ENCODE measurements at regions not wholly inside any gene's neighbourhood (a gene's known extent, or its start where the extent isn't known, plus 50 kb on each side); places are given as distances from the start of the nearest gene placed in this dataset.

DNA sequence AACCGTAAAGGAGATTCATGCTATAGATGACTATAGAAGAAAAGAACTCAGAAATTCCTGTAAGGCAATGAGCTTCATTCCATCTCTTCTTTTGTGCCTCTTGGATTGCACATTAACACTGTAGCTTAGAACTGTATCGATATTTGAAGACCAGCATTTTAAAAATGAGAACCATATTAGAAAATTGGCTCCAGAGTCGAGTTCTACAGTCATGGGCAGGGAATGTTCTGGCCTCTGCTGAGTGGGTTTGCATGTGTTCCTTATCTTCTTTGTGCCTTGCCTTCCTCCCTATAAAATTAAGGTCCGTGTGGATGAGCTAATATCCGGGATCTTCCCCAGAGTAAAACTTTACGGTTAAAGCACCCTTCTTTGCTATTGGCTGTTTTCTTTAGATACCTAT is 77.4 kb upstream of the PLCL2 start:
- DNase-seq (ENCODE audit: low read depth in 4 of 4, low spot score in 1 of 4) = no peak

DNA sequence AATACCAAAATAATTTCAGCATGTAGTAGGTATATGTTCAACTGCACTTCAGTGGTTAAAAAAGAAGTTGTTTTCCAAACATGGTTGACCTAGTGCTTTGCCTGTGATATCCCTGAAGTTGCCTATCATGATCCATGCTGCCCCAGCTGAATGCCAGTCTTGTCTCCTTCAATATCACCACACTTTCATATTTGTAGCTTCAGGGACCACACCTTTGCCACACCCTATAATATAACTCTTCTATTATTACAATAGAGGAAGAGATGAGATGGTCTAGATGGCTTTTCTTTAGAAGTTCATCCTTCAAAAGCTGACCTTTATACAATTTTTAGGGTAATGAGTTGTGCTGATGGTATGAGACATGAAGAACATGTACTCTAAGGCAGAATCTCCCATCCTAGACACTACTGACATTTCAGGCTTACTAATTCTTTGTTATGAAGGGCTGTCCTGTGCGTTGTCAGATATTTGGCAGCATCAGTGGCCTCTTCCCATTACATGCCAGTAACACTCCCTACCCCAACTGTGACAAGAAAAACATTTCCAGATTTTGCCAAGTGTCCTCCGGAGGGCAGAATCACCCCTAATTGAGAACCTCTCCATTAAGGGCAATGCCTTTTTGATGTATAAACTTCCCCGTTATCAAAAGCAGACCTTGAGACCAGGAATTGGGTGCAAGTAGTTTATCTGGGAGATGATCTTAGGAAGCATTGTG is 76.2 kb upstream of the PLCL2 start:
- DNase-seq (ENCODE audit: low read depth in 4 of 4, low spot score in 1 of 4) = no peak

DNA sequence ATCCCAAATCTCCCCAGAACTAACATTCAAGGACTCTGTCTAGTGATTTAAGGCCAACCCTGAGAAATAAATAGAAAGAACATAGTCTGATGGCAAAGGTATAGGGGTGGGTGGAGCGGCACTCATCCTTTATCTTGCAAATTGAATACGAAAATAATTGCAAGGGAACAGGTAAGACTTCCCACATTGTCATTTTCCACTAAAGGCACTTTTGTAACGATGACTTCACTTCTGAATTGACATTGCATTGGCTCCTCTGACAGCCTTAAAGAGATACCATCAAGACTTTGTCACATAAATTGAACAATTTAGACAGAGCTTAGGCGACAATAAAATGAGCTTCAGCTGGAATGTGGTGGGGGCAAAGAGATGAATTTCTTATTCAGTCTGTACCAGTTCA is 75.3 kb upstream of the PLCL2 start:
- DNase-seq (ENCODE audit: low read depth in 4 of 4, low spot score in 1 of 4) = no peak

DNA sequence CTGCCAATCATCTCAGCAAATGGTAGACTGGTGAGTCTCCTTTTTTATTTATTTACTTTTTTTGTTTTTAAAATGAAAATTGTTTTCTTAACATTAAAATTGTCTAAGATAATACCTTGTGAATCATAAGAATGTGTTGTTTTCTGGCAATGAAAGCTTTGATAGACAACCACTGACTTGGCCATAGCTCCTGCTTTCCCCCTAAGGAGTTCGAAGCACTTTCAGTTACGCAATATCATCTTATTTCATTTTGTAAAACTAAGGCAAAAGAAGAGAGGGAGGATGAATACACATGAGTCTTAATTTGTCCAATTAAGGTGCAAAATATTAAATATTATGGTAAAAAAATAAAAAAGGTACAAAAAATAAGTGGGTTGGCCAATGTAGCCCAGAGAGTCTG is 74.8 kb upstream of the PLCL2 start:
- no peak for DNase-seq (ENCODE audit: low read depth in 4 of 4, low spot score in 1 of 4)

DNA sequence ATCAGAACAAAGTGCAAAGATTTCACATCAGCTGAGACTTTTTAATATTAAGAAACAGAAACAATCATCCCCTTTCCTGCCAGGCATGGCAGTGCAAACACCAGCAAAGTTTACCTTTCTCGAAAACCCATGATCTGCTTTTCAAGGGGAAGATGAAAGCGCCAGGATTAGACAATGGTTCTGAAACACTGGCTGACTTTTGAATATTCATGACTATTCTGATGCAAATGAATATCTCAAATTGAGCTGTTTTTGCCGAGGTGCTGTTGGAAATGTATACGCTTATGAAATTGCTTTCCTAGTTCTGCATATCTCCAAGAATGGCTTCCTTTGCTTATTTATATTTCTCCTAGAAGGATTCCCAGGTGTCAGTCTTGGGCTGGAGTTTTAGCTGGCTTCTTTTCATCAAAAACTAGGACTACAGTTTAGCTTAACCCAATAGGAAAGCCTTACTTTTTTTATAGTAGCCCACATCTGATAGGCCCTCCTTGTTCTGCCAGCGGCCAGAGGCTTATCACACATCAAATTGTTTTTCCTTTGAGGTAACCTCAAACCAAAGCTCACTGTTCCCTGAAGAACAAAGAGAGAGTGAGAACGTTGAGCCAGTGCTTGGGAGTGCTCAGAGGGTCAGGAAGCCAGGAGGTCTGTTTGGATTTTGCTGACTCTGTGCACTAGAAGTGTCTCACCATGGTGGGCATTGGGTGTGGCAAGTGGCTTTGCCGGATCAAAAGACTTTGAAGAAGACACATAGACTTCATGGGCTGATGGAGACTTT is 74.0 kb upstream of the PLCL2 start:
- DNase-seq (ENCODE audit: low read depth in 4 of 4, low spot score in 1 of 4) = no peak

DNA sequence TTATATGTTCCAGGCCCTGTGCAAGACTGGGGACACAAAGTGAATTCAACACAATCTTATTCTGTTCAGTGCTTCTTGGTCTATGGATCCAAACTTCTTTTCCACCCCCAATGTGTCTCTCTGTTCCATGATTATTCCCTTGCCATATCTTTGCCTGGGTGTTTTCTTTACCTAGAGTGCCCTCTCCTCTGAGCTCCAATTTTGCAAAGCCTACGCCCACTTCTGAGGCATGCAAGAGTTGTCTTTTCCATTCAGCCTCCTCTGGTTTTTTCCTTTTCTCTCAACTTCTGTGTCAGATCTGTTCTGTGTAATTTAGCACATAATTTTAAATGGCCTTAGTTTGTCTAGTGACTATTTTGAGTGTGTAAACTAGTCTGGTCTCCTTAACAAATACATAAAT is 72.8 kb upstream of the PLCL2 start:
- no peak for DNase-seq (ENCODE audit: low read depth in 4 of 4, low spot score in 1 of 4)

DNA sequence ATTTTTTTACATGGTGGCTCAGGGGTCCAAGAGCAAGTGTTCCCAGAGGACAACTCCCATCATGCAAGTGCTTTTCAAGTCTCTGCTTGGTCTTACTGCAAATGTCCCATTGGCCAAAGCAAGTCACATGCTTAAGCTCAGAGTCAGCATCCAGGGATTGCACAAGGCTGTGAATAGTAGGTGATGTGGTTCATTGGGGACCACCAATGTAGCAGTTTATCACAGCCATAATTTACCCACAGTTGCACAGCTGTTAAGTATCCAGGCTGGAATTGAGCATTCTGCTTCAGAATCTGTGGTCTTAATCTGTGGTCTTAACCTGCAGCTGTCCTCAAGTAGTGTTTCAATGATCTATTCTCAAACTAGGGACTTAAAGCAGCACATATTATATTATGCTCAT is 71.4 kb upstream of the PLCL2 start:
- no peak for DNase-seq (ENCODE audit: low read depth in 4 of 4, low spot score in 1 of 4)

DNA sequence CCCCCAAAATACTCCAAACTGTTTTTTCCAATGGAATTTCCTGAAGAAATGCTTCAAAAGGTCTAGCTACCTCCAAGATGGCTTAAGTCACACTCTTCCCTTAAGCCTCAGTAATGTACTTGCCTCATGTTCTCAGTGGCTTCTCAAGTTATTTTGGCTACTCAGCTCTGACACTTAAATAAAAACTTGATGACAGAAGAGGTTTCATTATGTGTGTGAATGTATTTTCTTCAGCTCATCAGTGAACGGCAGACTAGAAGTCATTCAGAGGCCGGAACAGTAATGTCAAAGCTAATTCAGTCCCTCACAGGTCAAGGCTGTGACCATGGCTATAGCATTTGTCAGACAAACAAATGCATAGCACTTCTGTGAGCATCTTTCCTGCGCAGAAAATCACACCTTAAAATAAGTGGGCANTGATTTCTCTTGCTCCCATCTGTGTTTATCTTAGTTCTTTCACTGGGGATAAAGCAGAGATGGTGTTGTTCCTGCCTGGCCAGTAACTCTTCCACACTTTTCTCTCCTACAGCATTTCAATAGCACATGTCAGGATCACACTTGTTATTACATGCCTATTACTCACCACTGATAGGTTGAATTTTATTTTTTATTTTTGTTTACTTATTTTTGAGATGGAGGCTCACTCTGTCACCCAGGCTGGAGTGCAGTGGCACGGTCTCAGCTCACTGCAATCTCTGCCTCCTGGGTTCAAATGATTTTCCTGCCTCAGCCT is 68.5 kb upstream of the PLCL2 start:
- DNase-seq (ENCODE audit: low read depth in 4 of 4, low spot score in 1 of 4) = no peak

DNA sequence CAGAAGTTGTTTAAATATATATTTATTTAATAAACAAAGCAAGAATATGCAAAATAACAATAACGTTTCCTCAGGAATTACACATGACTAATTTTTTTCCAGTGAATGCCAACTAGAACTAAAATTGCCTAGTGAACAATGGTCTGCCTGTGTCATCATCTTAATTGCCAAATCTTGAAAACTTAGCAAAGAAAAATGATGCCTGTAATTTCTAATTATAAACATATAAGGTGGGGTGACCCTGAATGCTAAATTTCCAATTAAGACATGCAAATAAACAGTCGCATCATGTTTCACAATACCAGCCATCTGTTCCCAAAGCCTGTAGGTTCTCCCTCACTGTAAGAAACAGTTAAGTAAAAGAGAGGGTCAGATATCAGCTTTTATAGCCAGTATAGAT is 67.6 kb upstream of the PLCL2 start:
- DNase-seq (ENCODE audit: low read depth in 4 of 4, low spot score in 1 of 4) = no peak

DNA sequence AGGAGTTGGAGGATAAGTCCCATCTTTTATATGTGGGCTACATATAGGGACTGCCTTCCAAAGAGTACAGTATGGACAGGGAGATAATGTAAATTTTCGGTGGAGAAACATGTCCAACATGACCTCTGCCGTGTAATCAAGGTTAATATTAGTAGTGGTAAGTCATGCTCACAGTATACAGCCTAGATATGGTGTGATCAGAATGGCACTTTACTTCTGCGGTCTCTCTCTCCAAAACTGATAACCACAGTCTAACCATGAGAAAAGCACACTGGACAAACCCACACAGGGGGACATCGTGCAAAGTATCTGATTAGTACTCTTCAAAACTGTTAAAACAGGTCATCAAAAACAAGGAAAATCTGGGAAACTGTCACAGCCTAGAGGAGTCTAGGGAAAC is 66.6 kb upstream of the PLCL2 start:
- no peak for DNase-seq (ENCODE audit: low read depth in 4 of 4, low spot score in 1 of 4)

DNA sequence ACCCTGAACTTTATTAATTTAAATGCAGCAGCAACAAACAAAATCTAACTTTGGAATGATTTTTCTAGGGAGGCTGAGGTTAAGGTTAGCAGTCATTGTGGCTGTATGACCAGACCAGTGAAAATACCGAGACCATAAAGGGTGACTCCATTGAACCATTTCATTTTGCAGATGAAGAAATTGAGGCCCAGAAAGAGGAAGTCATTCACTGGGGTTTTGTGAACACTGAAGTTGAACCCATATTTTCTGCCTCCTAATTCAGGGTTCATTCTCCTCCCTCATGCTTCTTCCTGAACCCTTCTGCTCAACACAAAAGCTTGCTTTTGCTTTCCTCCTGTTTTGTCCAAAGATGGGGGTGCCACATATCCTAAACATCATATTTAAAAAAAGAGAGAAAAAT is 65.8 kb upstream of the PLCL2 start:
- no peak for DNase-seq (ENCODE audit: low read depth in 4 of 4, low spot score in 1 of 4)

DNA sequence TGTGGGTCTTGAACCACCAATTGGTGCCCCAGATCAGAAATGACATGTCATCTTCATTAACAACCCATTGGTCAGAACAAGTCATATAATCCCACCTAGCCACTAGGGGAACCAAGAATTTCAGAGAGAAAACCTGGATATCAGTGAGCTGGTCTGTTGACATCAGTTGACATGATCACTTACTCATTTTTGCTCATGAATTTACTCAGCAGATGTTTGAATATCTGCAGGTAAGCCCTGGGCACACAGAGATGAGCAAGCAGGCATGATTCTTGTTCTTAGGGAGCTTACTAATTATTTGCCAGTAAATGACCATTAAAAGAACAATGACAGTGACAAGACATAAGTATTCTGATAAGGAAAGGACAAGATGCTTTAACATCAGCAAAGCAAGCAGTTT is 64.3 kb upstream of the PLCL2 start:
- DNase-seq (ENCODE audit: low read depth in 4 of 4, low spot score in 1 of 4) = no peak

DNA sequence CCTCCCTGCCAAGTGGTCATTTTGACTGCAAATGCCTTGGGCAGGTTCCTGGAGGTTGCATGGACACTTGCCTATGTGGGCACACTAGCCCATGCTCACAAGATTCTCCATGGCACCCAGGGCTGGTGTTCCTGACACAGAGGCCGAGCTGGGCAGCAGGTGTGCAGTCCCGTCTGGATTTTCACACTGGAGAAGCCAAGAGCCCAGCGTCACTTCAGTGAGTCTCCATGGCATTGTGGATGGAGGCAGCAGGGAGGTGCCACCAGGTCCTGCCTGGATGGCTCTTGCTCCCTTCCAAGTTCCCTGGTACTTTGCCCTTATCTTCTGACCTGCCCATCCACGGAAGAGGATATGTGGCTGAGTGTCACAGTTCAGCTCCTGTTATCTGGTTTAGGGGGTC is 63.7 kb upstream of the PLCL2 start:
- DNase-seq (ENCODE audit: low read depth in 4 of 4, low spot score in 1 of 4) = no peak

DNA sequence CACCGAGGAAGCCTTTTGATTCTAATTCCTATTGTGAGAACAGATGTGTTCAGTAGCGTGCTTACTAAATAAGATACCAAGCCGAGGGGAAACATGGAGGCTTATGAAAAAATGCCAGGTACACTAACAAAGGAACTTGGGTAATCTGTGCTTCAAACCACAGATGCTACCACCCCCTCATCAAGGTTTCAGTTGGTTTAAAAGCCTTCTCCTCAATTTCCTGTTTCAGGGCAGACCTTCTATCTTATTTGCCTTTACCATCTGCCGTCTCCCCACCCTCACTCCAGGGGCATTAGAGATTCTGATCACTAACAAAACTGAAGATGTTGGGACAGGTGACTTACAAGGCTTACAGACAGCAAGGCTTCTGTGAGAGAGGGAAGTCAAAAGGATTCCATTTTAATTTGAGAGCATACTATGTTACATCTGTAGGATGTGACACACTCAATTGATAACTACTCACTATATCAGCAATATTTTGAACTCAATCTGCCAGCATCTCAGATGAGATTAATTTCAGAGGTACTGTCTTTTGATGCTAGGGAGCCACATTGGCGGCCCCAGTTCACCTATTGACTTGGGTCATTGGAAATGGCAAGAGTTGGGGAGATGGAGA is 60.6 kb upstream of the PLCL2 start:
- no peak for DNase-seq (ENCODE audit: low read depth in 4 of 4, low spot score in 1 of 4)

DNA sequence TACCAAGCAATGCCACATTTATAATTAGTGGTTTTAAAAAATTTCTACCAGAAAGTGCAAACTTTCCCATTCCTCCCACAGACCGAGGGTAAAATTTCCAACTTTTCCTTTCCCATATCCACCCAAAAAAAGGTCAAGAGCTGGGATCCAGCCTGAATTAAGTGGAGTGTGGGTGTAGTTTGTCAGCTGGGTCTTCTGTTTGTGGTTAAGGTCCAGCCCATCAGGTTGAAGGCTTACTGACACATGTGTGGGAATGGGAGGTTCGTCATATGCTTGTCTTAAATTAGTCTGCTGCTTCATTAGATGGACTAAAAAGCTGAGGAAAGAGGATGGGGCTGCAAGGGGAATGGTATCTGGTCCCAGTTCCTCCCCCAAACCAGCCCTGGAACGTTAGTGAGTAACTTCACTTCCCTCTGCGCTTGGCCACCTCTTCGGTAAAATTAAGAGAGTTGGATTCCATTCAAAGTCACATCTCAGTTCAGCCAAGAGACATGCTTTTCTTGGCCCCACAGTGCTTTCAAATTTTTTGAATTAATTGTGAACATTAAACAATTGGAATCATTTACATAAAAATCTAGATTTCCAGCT is 59.0 kb upstream of the PLCL2 start:
- DNase-seq (ENCODE audit: low read depth in 4 of 4, low spot score in 1 of 4) = no peak

DNA sequence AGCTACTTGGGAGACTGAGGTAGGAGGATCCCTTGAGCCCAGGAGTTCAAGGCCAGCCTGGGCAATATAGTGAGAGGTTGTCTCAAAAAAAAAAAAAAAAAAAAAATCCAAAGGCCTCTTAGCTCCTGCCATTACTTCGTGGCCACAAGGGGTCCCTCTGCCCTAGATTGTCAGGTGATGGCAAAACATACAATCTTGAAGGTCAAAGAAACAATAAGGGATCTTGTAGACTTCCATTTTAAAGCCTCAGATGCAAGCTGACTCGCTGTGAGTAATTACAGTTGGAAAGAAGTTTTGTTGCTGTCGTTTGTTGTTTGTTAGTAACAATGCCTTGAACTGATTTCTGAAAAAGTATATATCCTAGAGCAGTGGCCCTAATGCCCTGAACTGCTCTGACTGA is 55.9 kb upstream of the PLCL2 start:
- DNase-seq (ENCODE audit: low read depth in 4 of 4, low spot score in 1 of 4) = peak in 1 of 4 experiments; percentile 18

DNA sequence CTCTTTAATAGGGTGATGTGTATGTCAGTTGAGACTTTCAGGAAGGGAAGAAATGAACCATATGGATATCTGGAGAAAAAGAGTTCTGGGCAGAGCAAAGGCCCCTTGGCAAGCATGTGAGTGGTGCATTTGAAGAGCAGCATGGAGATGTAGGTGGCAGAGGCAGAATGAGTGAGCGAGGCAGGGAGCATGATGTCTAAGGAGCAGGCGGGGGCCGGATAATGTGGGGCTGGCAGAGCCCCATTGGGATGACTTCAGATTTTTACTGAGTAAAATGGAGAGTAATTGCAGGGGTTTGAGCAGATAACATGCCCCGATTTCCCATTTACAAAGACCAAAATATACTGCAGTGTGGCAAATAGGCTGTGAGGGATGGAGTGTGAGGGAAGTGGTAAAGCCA is 52.9 kb upstream of the PLCL2 start:
- no peak for DNase-seq (ENCODE audit: low read depth in 4 of 4, low spot score in 1 of 4)

DNA sequence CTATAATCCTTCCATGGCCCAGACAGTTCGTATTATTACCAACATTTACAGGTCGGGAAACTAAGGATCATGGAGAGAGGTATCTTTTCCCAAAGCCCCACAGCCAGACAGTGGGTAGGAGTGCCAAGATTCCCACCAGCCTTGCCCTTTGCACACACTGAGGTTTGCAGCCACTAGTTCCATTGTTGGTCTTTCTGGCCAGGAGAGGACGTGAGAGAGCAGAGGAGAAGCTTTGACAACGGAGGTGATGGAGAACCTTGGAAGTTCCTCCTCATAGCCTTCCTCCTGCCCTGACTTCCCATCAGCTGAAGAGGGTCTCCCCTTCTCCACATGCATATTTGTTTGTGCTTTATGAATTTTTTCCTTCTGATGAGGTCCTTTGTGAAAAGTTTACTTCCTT is 50.5 kb upstream of the PLCL2 start:
- DNase-seq (ENCODE audit: low read depth in 4 of 4, low spot score in 1 of 4) = no peak

DNA sequence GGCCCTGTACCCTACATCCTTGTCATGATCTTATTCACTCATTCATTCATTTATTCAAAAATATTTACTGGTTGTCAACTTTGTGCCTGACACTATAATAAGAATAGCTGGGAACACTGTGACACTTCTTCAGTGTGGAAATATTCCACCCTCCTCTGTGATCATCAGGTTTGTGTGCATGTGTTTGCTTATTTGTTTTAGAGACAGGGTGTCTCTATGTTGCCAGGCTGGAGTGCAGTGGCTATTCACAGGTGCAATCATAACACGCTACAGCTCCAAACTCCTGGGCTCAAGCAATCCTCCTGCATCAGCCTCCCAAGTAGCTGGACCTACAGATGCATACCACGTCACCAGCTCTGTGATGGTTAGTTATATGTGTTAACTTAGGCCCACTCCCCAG is 50.0 kb upstream of the PLCL2 start:
- DNase-seq (ENCODE audit: low read depth in 4 of 4, low spot score in 1 of 4) = no peak
